Heart right ventricle (tissue), 16 donors: ENCODE measurements at regions not wholly inside any gene's neighbourhood (a gene's known extent, or its start where the extent isn't known, plus 50 kb on each side); places are given as distances from the start of the nearest gene placed in this dataset.

ENCODE experiments used
- ATAC-seq, 8 donors: fragments of 200-7000 bp; cut with Tn5 transposase; one replicate each; pipeline ENCODE4 v1.9.1; 2020; ENCODE audit warnings: mild to moderate bottlenecking in 8 of 8, moderate library complexity in 8 of 8, moderate number of reproducible peaks in 1 of 8
- DNase-seq, 2 donors: peaks; one replicate each; pipeline ENCODE4 v3.0.0-alpha.2; 2020
- H3K27ac ChIP-seq, 10 donors: fragments of 200-600 bp; sonication (generic) in 2 of 10; one replicate each; pipeline versions ENCODE4 v1.5.0 to v1.8.0; 2020 to 2022; ENCODE audit warnings: mild to moderate bottlenecking in 3 of 10
- H3K27me3 ChIP-seq, 7 donors: fragments of 200-600 bp; one replicate each; pipeline ENCODE4 v1.8.0; 2021 to 2022; ENCODE audit warnings: mild to moderate bottlenecking in 2 of 7
- H3K36me3 ChIP-seq, 9 donors: fragments of 200-600 bp; sonication (generic) in 1 of 9; one replicate each; pipeline versions ENCODE4 v1.5.0 to v1.8.0; 2020 to 2022; ENCODE audit warnings: mild to moderate bottlenecking in 2 of 9
- H3K4me1 ChIP-seq, 9 donors: fragments of 200-600 bp; sonication (generic) in 1 of 9; one replicate each; pipeline versions ENCODE4 v1.5.0 to v1.8.0; 2020 to 2022; ENCODE audit warnings: mild to moderate bottlenecking in 4 of 9
- H3K4me3 ChIP-seq, 10 donors: fragments of 200-600 bp; sonication (generic) in 2 of 10; one replicate each; pipeline versions ENCODE4 v1.5.0 to v1.8.0; 2020 to 2022; ENCODE audit warnings: mild to moderate bottlenecking in 7 of 10, moderate library complexity in 2 of 10
- H3K9me3 ChIP-seq, 11 donors: fragments of 200-600 bp in 10 of 11; sonication (generic) in 2 of 11; one replicate each; pipeline versions ENCODE4 v1.5.0 to v1.8.0; 2013 to 2022; ENCODE audit warnings: mild to moderate bottlenecking in 2 of 11, control low read depth in 1 of 11, moderate library complexity in 1 of 11
- CTCF ChIP-seq, 9 donors: fragments of 200-600 bp; sonication (generic) in 2 of 9; IDR thresholded peaks; one replicate each; pipeline versions ENCODE4 v1.5.0 to v1.8.0; 2021 to 2022; ENCODE audit warnings: antibody characterized with exemption in 9 of 9, mild to moderate bottlenecking in 5 of 9, moderate library complexity in 1 of 9
- WGBS, 2 donors: extraction: QIAGEN DNeasy Blood & Tissue Kit; methylation state at CpG; one replicate each; pipeline ENCODE4 v1.1.7; 2013; ENCODE audit warnings: inconsistent platforms in 1 of 2; 5-methylcytosine and 5-hydroxymethylcytosine counted together
- intact Hi-C, 10 donors: fragments of 100-400 bp; cut with DNase I; formaldehyde crosslinking; loops; one replicate each; pipeline versions ENCODE4 v1.11.1 to v1.14.2; 2022
- donor health status: Arrhythmogenic right ventricular cardiomyopathy.
- donor health status: ischemic (EF 13 %, LVEDD 7.1; RV severe dilation, severe dysfunction).
- donor health status: healthy with polysubstance abuse.
- donor health status: DM: no; HTN: yes; CAD: no.
- donor health status: DM: no; HTN: no; CAD: no.
- donor health status: ischemic (EF 25% LVEDD 6.9; RV normal size, moderate dysfunction).
- donor health status: ischemic (EF 25% LVEDD 5.7; RV mildly dilated, moderate dysfunction).
- donor health status: healthy.
- donor health status: DM: yes; HTN: yes; CAD: no.
- donor health status: Ischemic cardiomyopathy.
- donor health status: ischemic (EF 35%, LVEDD 5.7; RV mildly dilated, moderate dysfunction).
- donor health status: nonischemic (EF 11% LVEDD 7.7; RV severe dilation, severe dysfunction).
- donor health status: DM: yes; HTN: yes; CAD: no.
- donor health status: PGD.
- donor health status: ischemic (EF 29% LVEDD 5.4; RV normal size, mild dysfunction).
- donor health status: nonischemic (EF 23%, LVEDD 6.1; RV moderate dilation, normal function).

GRCh38 chr20:43821795-43822194, 92.9 kb upstream of the TOX2 start:
- no peak overlapping the region for H3K27ac ChIP-seq
- WGBS, 2 donors: 72 to 84% methylated on average over 3 of the region's 3 CpGs
- H3K36me3 ChIP-seq: no peaks in the 10 kb centered on the region
- DNase-seq (no peak), ATAC-seq (no peak)
- no peaks in the 10 kb centered on the region for H3K4me1 ChIP-seq
- no peak for TF ChIP-seq CTCF (IDR thresholded peaks at IDR 0.05)
- H3K9me3 ChIP-seq: no peaks in the 10 kb centered on the region
- no peak overlapping the region for H3K4me3 ChIP-seq
- H3K27me3 ChIP-seq: peaks cover 0 to 22% (median 10%) of the 10 kb centered on the region in 7 donors
- intact Hi-C loops: no loop called here

GRCh38 chr20:43820731-43821330, 93.8 kb upstream of the TOX2 start:
- H3K9me3 ChIP-seq: no peaks in the 10 kb centered on the region
- H3K27ac ChIP-seq: no peak overlapping the region
- intact Hi-C loops: no loop called here
- peaks cover 0 to 22% (median 8%) of the 10 kb centered on the region in 7 donors for H3K27me3 ChIP-seq
- TF ChIP-seq CTCF (IDR thresholded peaks at IDR 0.05): no peak
- WGBS, 2 donors: 86 to 90% methylated on average over 7 of the region's 7 CpGs
- H3K36me3 ChIP-seq: no peaks in the 10 kb centered on the region
- DNase-seq (no peak), ATAC-seq (no peak)
- no peak overlapping the region for H3K4me3 ChIP-seq
- H3K4me1 ChIP-seq: no peaks in the 10 kb centered on the region

GRCh38 chr20:43812216-43812615, 85.4 kb upstream of the GTSF1L start:
- Histone ChIP-seq H3K27me3 (no peaks in the 10 kb centered on the region), H3K36me3 (no peaks in the 10 kb centered on the region), H3K4me1 (no peaks in the 10 kb centered on the region), H3K4me3 (no peak overlapping the region), H3K27ac (no peak overlapping the region), H3K9me3 (peaks cover 0 to 38% (median 22%) of the 10 kb centered on the region in 11 donors)
- intact Hi-C loops: no loop called here
- no peak for ATAC-seq
- no peak for DNase-seq
- no peak for TF ChIP-seq CTCF (IDR thresholded peaks at IDR 0.05)

GRCh38 chr20:43809206-43809819, 82.5 kb upstream of the GTSF1L start:
- Histone ChIP-seq H3K27ac (no peak overlapping the region), H3K27me3 (no peaks in the 10 kb centered on the region), H3K9me3 (peaks cover 0 to 60% (median 26%) of the 10 kb centered on the region in 11 donors), H3K36me3 (no peaks in the 10 kb centered on the region), H3K4me1 (no peaks in the 10 kb centered on the region), H3K4me3 (no peak overlapping the region)
- intact Hi-C loops: no loop called here
- WGBS, 2 donors: 73 to 76% methylated on average over 4 of the region's 4 CpGs
- no peak for TF ChIP-seq CTCF (IDR thresholded peaks at IDR 0.05)
- DNase-seq (no peak), ATAC-seq (no peak)
